CD4-positive, alpha-beta T cell (primary cell): ENCODE measurements at regions not wholly inside any gene's neighbourhood (a gene's known extent, or its start where the extent isn't known, plus 50 kb on each side); places are given as distances from the start of the nearest gene placed in this dataset.

Experiments
- ATAC-seq: fragments of 200-7000 bp; cut with Tn5 transposase; one replicate; pipeline ENCODE4 v1.10.0; 2022; ENCODE audit warnings: mild to moderate bottlenecking; ENCODE audit not compliant: poor library complexity
- CTCF ChIA-PET: fragments of 350-600 bp; sonication (Branson Sonifier 250); formaldehyde crosslinking; loops from one replicate; lab custom pipeline; 2021; ENCODE audit warnings: antibody characterized with exemption, inconsistent platforms; lab: Charles Lee
- POLR2A ChIA-PET: fragments of 350-600 bp; sonication (Branson Sonifier 250); formaldehyde crosslinking; loops from one replicate; lab custom pipeline; 2021; ENCODE audit warnings: antibody characterized with exemption, inconsistent platforms; lab: Charles Lee
- DNase-seq, 14 experiments: peaks; one replicate each; pipeline ENCODE4 v3.0.0-alpha.2; 2013 to 2020; ENCODE audit warnings: mixed read lengths in 2 of 14
- H3K27ac ChIP-seq, 2 donors: one replicate each; pipeline versions ENCODE4 v1.5.1 to v1.7.0; 2013; ENCODE audit warnings: low read length in 2 of 2, low read depth in 1 of 2, mild to moderate bottlenecking in 1 of 2
- H3K27me3 ChIP-seq, 2 experiments: 1 replicate in 1 of 2; 2 replicates in 1 of 2; pipeline versions ENCODE4 v1.6.1 to v1.7.0; 2013; ENCODE audit warnings: low read length in 2 of 2, control low read depth in 1 of 2, mild to moderate bottlenecking in 1 of 2, moderate library complexity in 1 of 2; ENCODE audit not compliant: insufficient read depth in 2 of 2, control insufficient read depth in 1 of 2
- H3K36me3 ChIP-seq: one replicate; pipeline ENCODE4 v1.6.1; 2013; ENCODE audit warnings: low read length, control low read depth; ENCODE audit not compliant: insufficient read depth
- H3K4me1 ChIP-seq: one replicate; pipeline ENCODE4 v1.6.1; 2013; ENCODE audit warnings: low read length, control low read depth; ENCODE audit not compliant: insufficient read depth
- H3K4me3 ChIP-seq: one replicate; pipeline ENCODE4 v1.5.1; 2013; ENCODE audit warnings: mild to moderate bottlenecking, low read length, moderate library complexity
- H3K9me3 ChIP-seq, 2 experiments: 1 replicate in 1 of 2; 2 replicates in 1 of 2; pipeline versions ENCODE4 v1.6.1 to v1.7.0; 2013; ENCODE audit warnings: low read length in 2 of 2, mild to moderate bottlenecking in 2 of 2, control low read depth in 1 of 2, moderate library complexity in 1 of 2; ENCODE audit not compliant: control insufficient read depth in 1 of 2, insufficient read depth in 1 of 2
- H3K27ac Mint-ChIP-seq: one replicate; pipeline ENCODE4 v1.8.0; 2020; ENCODE audit warnings: mixed read lengths
- H3K27me3 Mint-ChIP-seq: one replicate; pipeline ENCODE4 v1.8.0; 2021; ENCODE audit warnings: mixed read lengths
- H3K36me3 Mint-ChIP-seq: one replicate; pipeline ENCODE4 v1.8.0; 2021; ENCODE audit warnings: low read depth, mixed read lengths
- H3K4me1 Mint-ChIP-seq: one replicate; pipeline ENCODE4 v1.8.0; 2021; ENCODE audit warnings: low read depth, mixed read lengths
- H3K4me3 Mint-ChIP-seq: one replicate; pipeline ENCODE4 v1.8.0; 2020; ENCODE audit warnings: mild to moderate bottlenecking, mixed read lengths
- H3K9me3 Mint-ChIP-seq: one replicate; pipeline ENCODE4 v1.8.0; 2020; ENCODE audit warnings: mixed read lengths
- intact Hi-C, 2 experiments: fragments of 100-400 bp; cut with DNase I in 1 of 2; cut with micrococcal nuclease in 1 of 2; formaldehyde crosslinking; loops; one replicate each; pipeline versions ENCODE4 v1.15.1 to v1.9.0; 2023 to 2025; cut with DNase I, micrococcal nuclease
- TF ChIP-seq, protein P1 (sequence below): fragments of 200-600 bp; IDR thresholded peaks from one replicate; pipeline ENCODE4 v1.8.0; 2022; ENCODE audit warnings: antibody characterized with exemption, mild to moderate bottlenecking

DNA sequence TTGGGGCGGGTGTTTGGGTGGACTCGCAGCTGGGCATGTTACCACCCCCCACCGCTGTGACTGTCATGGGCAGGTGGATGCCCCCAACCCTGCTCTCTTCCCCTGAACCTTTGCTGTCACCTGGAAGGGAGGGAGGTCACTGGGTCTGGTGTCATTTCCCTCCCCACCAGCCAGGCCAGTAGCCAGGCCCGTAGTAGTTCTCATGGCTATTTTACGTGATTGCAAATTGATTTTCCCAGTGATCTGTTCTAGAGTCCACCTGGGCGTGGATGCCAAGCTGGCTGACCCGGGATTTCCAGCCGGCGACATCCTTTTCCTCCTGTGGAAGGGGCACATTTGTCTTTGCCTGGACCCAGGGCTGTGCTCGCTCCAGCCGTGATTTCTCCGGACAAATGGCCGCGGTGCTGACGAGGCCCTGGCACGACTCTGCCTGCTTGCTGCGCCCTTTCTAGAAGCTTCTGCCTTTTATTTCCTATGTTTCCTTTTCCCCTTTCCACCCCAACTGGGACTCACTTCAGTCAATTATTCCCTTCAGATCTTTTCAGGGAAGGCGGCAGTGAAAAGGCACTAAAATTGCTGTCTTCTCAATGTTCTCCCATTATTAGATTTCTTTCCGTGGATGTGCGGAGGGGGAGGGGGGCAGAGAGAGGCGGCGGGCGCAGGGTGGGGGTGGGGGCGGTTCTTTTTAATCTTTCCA lies 226.9 kb upstream of the CIBAR2 start:
- Histone ChIP-seq H3K27ac (no peak overlapping the region), H3K4me3 (no peak overlapping the region), H3K4me1 (peaks cover 18% of the 10 kb centered on the region), H3K36me3 (no peaks in the 10 kb centered on the region), H3K27me3 (peaks cover 0 to 9% of the 10 kb centered on the region in 2 experiments), H3K9me3 (no peaks in the 10 kb centered on the region)
- H3K36me3 Mint-ChIP-seq = no peaks in the 10 kb centered on the region
- no peak for ATAC-seq
- no peak overlapping the region for H3K27ac Mint-ChIP-seq
- H3K4me3 Mint-ChIP-seq = no peak overlapping the region
- no peaks in the 10 kb centered on the region for H3K9me3 Mint-ChIP-seq
- H3K27me3 Mint-ChIP-seq = no peaks in the 10 kb centered on the region
- intact Hi-C loops = no loop called here
- DNase-seq = no peak
- TF ChIP-seq, protein P1, sequence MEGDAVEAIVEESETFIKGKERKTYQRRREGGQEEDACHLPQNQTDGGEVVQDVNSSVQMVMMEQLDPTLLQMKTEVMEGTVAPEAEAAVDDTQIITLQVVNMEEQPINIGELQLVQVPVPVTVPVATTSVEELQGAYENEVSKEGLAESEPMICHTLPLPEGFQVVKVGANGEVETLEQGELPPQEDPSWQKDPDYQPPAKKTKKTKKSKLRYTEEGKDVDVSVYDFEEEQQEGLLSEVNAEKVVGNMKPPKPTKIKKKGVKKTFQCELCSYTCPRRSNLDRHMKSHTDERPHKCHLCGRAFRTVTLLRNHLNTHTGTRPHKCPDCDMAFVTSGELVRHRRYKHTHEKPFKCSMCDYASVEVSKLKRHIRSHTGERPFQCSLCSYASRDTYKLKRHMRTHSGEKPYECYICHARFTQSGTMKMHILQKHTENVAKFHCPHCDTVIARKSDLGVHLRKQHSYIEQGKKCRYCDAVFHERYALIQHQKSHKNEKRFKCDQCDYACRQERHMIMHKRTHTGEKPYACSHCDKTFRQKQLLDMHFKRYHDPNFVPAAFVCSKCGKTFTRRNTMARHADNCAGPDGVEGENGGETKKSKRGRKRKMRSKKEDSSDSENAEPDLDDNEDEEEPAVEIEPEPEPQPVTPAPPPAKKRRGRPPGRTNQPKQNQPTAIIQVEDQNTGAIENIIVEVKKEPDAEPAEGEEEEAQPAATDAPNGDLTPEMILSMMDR = no peak
- peaks cover 13% of the 10 kb centered on the region for H3K4me1 Mint-ChIP-seq
- CTCF ChIA-PET = no interaction called here
- POLR2A ChIA-PET = no interaction called here

DNA sequence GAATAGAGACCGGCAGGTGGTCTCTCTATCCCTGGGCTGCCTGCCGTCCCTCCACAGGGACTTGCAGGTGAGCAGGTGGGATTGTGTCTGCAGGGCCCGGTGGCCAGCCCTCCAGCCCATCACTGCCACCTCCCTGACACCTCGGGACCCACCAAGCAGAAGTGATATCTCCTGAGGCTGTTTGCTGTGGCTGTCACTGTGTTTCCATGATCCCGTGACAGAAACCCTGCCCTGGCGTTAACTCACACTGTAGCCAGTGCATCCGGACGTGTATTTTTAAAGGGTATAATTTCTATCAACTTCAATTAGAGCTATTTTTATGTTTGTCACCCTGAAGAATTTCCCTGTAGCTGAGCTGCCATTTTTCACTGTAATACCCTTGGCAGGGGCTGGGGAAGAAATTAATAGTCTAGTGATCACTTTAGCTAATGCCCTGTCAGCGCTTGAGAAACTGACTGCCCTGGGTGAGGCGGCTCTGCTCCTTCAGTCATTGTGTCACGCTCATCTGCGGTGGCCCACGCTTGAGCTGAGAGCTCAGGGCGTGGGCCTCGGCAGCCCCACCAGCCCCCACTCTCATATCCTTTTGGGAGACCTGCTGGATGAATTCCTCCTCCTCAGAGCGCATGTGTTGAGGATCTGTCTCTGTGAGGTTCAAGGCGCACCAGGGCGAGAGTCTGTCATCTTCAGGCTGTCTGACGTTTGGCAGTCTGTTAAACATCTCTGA lies 229.9 kb upstream of the CIBAR2 start:
- H3K27me3 ChIP-seq = no peaks in the 10 kb centered on the region
- no peaks in the 10 kb centered on the region for H3K9me3 Mint-ChIP-seq
- H3K27ac Mint-ChIP-seq = no peak overlapping the region
- H3K4me1 ChIP-seq = no peaks in the 10 kb centered on the region
- H3K4me3 Mint-ChIP-seq = no peak overlapping the region
- no peak for ATAC-seq
- DNase-seq = no peak
- H3K4me3 ChIP-seq = no peak overlapping the region
- intact Hi-C loops = no loop called here
- H3K9me3 ChIP-seq = no peaks in the 10 kb centered on the region
- H3K36me3 ChIP-seq = no peaks in the 10 kb centered on the region
- no peaks in the 10 kb centered on the region for H3K4me1 Mint-ChIP-seq
- H3K36me3 Mint-ChIP-seq = no peaks in the 10 kb centered on the region
- no peak overlapping the region for H3K27ac ChIP-seq
- H3K27me3 Mint-ChIP-seq = no peaks in the 10 kb centered on the region
- TF ChIP-seq, protein P1 = no peak
- CTCF ChIA-PET = no interaction called here
- POLR2A ChIA-PET = no interaction called here

DNA sequence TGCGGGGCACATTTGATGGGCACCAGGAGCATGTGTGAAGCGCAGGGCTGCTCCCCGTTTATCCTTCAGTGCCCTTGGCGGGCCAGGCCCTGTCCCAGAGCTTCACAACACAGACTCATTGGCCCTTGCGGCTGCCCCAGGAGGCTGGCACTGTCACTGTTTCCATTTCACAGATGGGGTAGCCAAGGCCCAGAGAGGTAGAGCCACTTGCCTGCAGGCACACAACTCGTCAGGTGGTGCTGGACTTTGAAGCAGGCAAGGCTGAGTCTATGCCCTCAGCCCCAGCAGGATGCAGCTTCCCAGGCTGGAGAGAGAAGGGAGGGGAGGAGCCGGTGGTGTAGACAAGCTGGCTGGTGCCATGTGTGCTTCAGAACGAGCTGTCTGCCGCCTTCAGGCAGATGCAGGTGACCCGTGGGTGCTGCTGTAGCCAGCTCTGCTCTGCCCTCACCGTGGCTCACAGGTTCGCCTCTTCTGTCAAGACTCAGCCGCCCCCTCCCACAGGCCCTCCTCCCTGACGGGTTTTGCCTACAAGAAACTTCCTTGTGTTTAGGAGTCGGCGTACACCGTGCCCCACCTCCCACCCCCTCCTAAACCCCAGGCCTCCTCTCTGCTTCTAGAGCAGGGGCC lies 232.3 kb upstream of the CIBAR2 start:
- CTCF ChIA-PET = interaction anchor here (1.5 kb wide), 1 partner anchor 10 kb away, joined by 3 read pairs; no protein-coding TSS in a partner anchor

More for the DNA sequence above, 232.3 kb upstream of the CIBAR2 start:
- no peaks in the 10 kb centered on the region for H3K4me1 ChIP-seq
- no peak overlapping the region for H3K27ac ChIP-seq
- Mint-ChIP-seq H3K27me3 (no peaks in the 10 kb centered on the region), H3K27ac (no peak overlapping the region), H3K4me1 (no peaks in the 10 kb centered on the region), H3K4me3 (no peak overlapping the region), H3K9me3 (no peaks in the 10 kb centered on the region), H3K36me3 (no peaks in the 10 kb centered on the region)
- H3K27me3 ChIP-seq = no peaks in the 10 kb centered on the region
- no peak for DNase-seq
- no peaks in the 10 kb centered on the region for H3K36me3 ChIP-seq
- intact Hi-C loops = no loop called here
- TF ChIP-seq, protein P1 = no peak
- H3K9me3 ChIP-seq = no peaks in the 10 kb centered on the region
- no peak for ATAC-seq
- no peak overlapping the region for H3K4me3 ChIP-seq
- POLR2A ChIA-PET = no interaction called here
